OCI-M1 (cell line): ENCODE measurements at regions not wholly inside any gene's neighbourhood (a gene's known extent, or its start where the extent isn't known, plus 50 kb on each side); places are given as distances from the start of the nearest gene placed in this dataset.

Experiments used
- DNase-seq: peaks from one replicate; lab custom pipeline; 2025; lab: John Stamatoyannopoulos, UW

GRCh38 chr17:34177642-34178041, 77.4 kb upstream of the CCL2 start:
- no peak for DNase-seq

DNA sequence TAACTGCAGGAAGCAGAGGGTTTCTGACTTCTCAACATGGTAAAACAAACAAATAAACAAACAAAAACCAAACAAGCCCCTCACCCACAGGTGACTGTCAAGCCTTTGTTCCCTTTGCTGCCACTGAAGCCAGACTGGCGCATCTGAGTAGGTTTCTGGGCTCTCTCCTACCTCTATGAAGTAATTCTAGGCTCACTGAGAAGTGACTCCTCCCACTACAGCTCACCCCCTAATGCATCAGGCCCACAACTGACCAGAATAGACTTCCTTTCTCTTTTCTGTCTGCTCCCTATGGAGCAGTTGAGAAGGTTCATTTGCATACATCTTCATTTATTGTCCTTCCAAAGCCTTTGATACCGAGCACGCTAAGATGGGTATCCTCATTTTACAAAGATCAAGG, 77.0 kb upstream of the CCL2 start:
- peak; percentile 17 for DNase-seq

DNA sequence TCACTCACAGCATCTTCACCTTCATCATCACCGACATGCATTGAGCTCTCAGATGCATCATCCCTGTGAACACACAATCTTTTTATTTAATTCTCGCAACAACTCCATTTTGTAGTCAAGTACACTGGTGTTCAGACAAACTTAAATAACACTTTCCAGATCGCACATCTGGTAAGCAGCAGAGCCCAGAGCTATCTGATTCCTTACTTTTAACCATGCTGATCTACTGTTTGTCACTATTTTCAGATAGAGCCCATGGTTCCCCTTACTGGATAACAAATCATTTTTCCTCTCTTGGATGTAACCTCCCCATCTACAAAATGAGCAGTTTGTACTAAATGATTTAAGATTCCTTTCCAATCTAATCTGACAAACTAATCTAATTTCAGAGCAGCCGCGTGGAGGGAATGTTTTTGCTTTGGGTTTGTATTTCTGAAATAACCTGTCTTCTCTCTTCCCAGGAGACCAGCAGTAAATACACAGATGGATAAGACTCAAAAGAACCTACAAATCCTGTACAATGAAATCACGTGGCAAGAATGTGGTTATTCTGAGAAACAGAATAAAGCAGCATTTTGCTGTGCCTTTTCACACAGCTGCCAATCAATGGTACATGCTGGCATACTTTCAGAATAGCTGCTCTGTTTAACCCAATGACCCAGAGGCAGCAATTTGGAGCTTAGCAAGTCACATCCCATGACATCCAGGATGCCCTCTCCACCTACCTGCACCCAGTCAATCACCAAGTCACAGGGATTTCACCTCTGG, 72.9 kb upstream of the CCL2 start:
- peak; percentile 78 for DNase-seq

GRCh38 chr17:34195987-34196386, 59.1 kb upstream of the CCL2 start:
- no peak for DNase-seq

DNA sequence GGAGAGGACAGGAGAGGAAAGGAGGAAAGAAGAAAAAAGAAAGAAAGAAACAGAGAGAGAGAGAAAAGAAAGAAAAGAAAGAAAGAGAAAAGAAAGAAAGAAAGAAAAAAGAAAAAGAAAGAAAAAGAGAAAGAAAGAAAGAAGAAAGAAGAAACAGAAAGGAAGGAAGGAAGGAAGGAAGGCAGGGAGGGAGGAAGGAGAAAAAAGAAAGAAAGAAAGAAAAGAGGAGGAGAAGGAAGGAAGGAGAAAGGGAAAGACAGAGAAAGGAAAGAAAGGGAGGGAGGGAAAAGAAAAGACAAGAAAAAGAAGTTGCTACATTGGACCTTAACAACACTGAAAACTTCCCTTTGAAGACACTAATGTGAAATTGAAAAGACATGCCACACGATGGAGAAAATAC, 56.6 kb upstream of the CCL2 start:
- no peak for DNase-seq

DNA sequence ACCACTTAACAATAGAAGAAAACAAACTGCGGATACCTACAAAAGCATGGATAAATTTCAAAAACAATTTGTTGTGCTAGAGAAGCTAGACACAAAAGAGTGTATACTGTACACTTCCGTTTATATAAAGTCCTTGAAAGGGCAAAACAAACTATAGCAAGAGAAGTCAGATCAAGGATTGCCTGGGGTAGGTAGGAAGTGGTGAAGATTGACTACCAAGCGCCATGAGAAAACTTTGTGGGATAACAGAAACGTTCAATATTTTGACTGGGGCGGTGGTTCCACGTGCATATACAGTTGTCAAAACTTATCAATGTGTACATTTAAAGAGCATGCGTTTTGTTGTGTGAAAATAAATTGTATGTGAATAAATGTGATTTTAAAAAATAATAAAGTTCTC, 55.6 kb upstream of the CCL2 start:
- no peak for DNase-seq

DNA sequence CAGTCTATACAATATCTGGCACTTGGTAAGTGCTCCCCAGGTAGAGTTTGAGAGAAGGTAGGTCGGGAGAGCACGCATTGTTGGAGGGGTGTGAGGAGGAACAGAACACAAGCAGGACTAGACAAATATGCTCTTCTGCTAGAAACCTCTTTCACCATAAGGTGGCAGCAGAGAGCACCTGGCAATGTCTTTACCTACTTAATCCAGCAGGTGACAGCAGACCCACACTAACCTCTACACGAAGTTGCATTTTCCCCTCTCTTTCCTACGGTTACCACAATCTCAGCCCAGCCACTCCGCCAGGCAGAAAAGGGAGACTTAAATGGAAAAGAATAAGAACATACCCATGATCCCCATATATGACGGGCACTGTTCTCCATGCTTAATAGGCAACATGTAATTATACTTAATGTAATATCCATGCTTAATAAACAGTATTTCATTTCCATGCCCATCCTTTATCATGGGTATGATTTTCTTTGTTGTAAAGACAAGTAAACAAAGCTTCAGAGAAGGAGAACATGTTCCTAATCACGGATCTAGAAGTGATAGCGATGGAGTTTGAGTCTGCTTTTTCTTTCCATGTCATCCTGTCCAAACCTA, 55.1 kb upstream of the CCL2 start:
- peak; percentile 88 for DNase-seq

DNA sequence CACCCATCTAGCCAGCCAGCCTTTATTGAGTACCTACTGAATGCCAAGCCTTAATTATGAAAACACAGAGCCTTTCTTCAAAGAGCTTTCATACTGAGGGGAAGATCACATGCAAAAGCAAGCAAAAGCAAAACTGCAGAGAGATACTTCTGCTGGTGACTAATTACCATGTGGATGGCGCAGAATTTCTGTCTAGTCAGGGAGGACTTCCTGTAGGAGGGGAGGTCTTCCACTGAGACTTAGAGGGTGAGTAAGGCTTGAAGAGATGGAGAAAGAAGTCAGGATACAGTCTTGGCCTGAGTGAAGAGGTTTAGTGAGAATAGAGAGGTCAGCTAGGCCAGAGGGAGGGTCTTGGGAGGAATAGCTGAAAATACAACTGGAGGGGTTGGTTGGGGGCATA, 53.9 kb upstream of the CCL2 start:
- no peak for DNase-seq

GRCh38 chr17:34201767-34202166, 53.3 kb upstream of the CCL2 start:
- DNase-seq, result no peak

GRCh38 chr17:34203018-34203638, 52.0 kb upstream of the CCL2 start:
- DNase-seq, result no peak

GRCh38 chr17:34204402-34204801, 50.7 kb upstream of the CCL2 start:
- DNase-seq, result no peak
